H9 (cell line): ENCODE measurements at regions not wholly inside any gene's neighbourhood (a gene's known extent, or its start where the extent isn't known, plus 50 kb on each side); places are given as distances from the start of the nearest gene placed in this dataset.

Experiments
- DNase-seq: peaks from one replicate; pipeline ENCODE4 v3.0.0-alpha.2; 2017
- H2AFZ ChIP-seq: one replicate; pipeline ENCODE4 v1.6.1; 2013; ENCODE audit warnings: mild to moderate bottlenecking, low read length, control low read depth, moderate library complexity
- H2AK5ac ChIP-seq: 2 replicates; pipeline ENCODE4 v1.6.1; 2013; ENCODE audit warnings: low read length, control low read depth, mixed read lengths; ENCODE audit not compliant: insufficient read length
- H2BK120ac ChIP-seq: one replicate; pipeline ENCODE4 v1.6.1; 2013; ENCODE audit warnings: low read depth, mild to moderate bottlenecking, low read length, control low read depth, inconsistent platforms; ENCODE audit not compliant: poor library complexity, severe bottlenecking
- H2BK12ac ChIP-seq: 2 replicates; pipeline ENCODE4 v1.6.1; 2013; ENCODE audit warnings: low read length, control low read depth, mixed read lengths, low read depth; ENCODE audit not compliant: insufficient read length
- H2BK15ac ChIP-seq: 2 replicates; pipeline ENCODE4 v1.6.1; 2013; ENCODE audit warnings: low read depth, low read length, control low read depth
- H2BK20ac ChIP-seq: one replicate; pipeline ENCODE4 v1.6.1; 2013; ENCODE audit warnings: low read depth, mild to moderate bottlenecking, low read length, control low read depth, inconsistent platforms; ENCODE audit not compliant: poor library complexity, severe bottlenecking
- H2BK5ac ChIP-seq: 2 replicates; pipeline ENCODE4 v1.6.1; 2013; ENCODE audit warnings: low read length, control low read depth, mixed read lengths; ENCODE audit not compliant: insufficient read length
- H3K14ac ChIP-seq: 2 replicates; pipeline ENCODE4 v1.6.1; 2013; ENCODE audit warnings: low read length, control low read depth; ENCODE audit not compliant: insufficient read depth
- H3K18ac ChIP-seq: 2 replicates; pipeline ENCODE4 v1.6.1; 2013; ENCODE audit warnings: low read depth, mild to moderate bottlenecking, mixed read lengths, low read length, control low read depth; ENCODE audit not compliant: insufficient read length
- H3K23ac ChIP-seq: 2 replicates; pipeline ENCODE4 v1.6.1; 2013; ENCODE audit warnings: low read length, control low read depth, mixed read lengths, low read depth; ENCODE audit not compliant: insufficient read length
- H3K23me2 ChIP-seq: 2 replicates; pipeline ENCODE4 v1.6.1; 2013; ENCODE audit warnings: low read depth, mild to moderate bottlenecking, mixed read lengths, low read length, control low read depth; ENCODE audit not compliant: insufficient read length, poor library complexity, severe bottlenecking
- H3K27ac ChIP-seq: 2 replicates; pipeline ENCODE4 v1.5.1; 2013; ENCODE audit warnings: low read length, control low read depth, mixed read lengths, low read depth; ENCODE audit not compliant: insufficient read length
- H3K27me3 ChIP-seq: 2 replicates; pipeline ENCODE4 v1.6.1; 2013; ENCODE audit warnings: low read length, control low read depth, inconsistent platforms; ENCODE audit not compliant: insufficient read depth
- H3K4ac ChIP-seq: 2 replicates; pipeline ENCODE4 v1.6.1; 2013; ENCODE audit warnings: low read depth, mild to moderate bottlenecking, control low read depth, inconsistent platforms, low read length, moderate library complexity
- H3K4me1 ChIP-seq: 2 replicates; pipeline ENCODE4 v1.6.1; 2013; ENCODE audit warnings: low read length, control low read depth, inconsistent platforms; ENCODE audit not compliant: insufficient read depth
- H3K4me2 ChIP-seq: 2 replicates; pipeline ENCODE4 v1.6.1; 2013; ENCODE audit warnings: low read length, control low read depth, mixed read lengths; ENCODE audit not compliant: insufficient read length, insufficient read depth
- H3K56ac ChIP-seq: 2 replicates; pipeline ENCODE4 v1.6.1; 2013; ENCODE audit warnings: low read depth, mild to moderate bottlenecking, mixed read lengths, low read length, control low read depth; ENCODE audit not compliant: insufficient read length
- H3K79me1 ChIP-seq: 2 replicates; pipeline ENCODE4 v1.6.1; 2013; ENCODE audit warnings: low read depth, mild to moderate bottlenecking, moderate library complexity, low read length, control low read depth, inconsistent platforms; ENCODE audit not compliant: insufficient read depth, poor library complexity, severe bottlenecking
- H3K79me2 ChIP-seq: 2 replicates; pipeline ENCODE4 v1.6.1; 2013; ENCODE audit warnings: low read length, control low read depth, inconsistent platforms; ENCODE audit not compliant: insufficient read depth
- H3K9ac ChIP-seq: 2 replicates; pipeline ENCODE4 v1.6.1; 2013; ENCODE audit warnings: low read length, control low read depth, mixed read lengths; ENCODE audit not compliant: insufficient read length; ENCODE audit errors: extremely low read depth
- H3K9me3 ChIP-seq: one replicate; pipeline ENCODE4 v1.6.1; 2013; ENCODE audit warnings: low read depth, low read length, inconsistent platforms; ENCODE audit not compliant: control insufficient read depth
- H3T11ph ChIP-seq: one replicate; pipeline ENCODE4 v1.6.1; 2013; ENCODE audit warnings: mild to moderate bottlenecking, low read length, control low read depth, inconsistent platforms
- H4K20me1 ChIP-seq: one replicate; pipeline ENCODE4 v1.6.1; 2013; ENCODE audit not compliant: control insufficient read depth, insufficient read length, insufficient read depth
- H4K5ac ChIP-seq: 2 replicates; pipeline ENCODE4 v1.6.1; 2013; ENCODE audit warnings: low read depth, mild to moderate bottlenecking, mixed read lengths, low read length, control low read depth; ENCODE audit not compliant: insufficient read length
- H4K8ac ChIP-seq: replicated peaks from 2 replicates; pipeline ENCODE4 v1.6.1; 2013; ENCODE audit warnings: low read length, control low read depth, mixed read lengths, low read depth; ENCODE audit not compliant: insufficient read length
- H4K91ac ChIP-seq: 2 replicates; pipeline ENCODE4 v1.6.1; 2013; ENCODE audit warnings: low read depth, mild to moderate bottlenecking, moderate library complexity, mixed read lengths, low read length, control low read depth; ENCODE audit not compliant: insufficient read length
- H3K27ac Mint-ChIP-seq, 3 experiments: 2 replicates in 2 of 3; 3 replicates in 1 of 3; pipeline ENCODE4 v1.8.0; 2020 to 2021; ENCODE audit warnings: mixed read lengths in 3 of 3, mild to moderate bottlenecking in 1 of 3, moderate library complexity in 1 of 3
- H3K27me3 Mint-ChIP-seq: 2 replicates; pipeline ENCODE4 v1.8.0; 2021; ENCODE audit warnings: low read depth, mild to moderate bottlenecking, moderate library complexity, mixed read lengths
- H3K36me3 Mint-ChIP-seq, 3 experiments: 2 replicates in 2 of 3; 3 replicates in 1 of 3; pipeline ENCODE4 v1.8.0; 2020 to 2021; ENCODE audit warnings: low read depth in 3 of 3, mixed read lengths in 3 of 3; ENCODE audit not compliant: insufficient read depth in 1 of 3
- H3K4me1 Mint-ChIP-seq, 2 experiments: 2 replicates each; pipeline ENCODE4 v1.8.0; 2020; ENCODE audit warnings: mixed read lengths in 2 of 2
- H3K4me3 Mint-ChIP-seq, 2 experiments: 2 replicates in 1 of 2; 3 replicates in 1 of 2; pipeline ENCODE4 v1.8.0; 2020 to 2021; ENCODE audit warnings: mild to moderate bottlenecking in 2 of 2, mixed read lengths in 2 of 2, moderate library complexity in 1 of 2
- H3K9me3 Mint-ChIP-seq, 2 experiments: 2 replicates in 1 of 2; 3 replicates in 1 of 2; pipeline ENCODE4 v1.8.0; 2020; ENCODE audit warnings: mild to moderate bottlenecking in 2 of 2, mixed read lengths in 2 of 2, moderate library complexity in 1 of 2
- WGBS: extraction: QIAGEN DNeasy Blood & Tissue Kit; methylation state at CpG from one replicate; pipeline ENCODE4 v1.1.7; 2013; ENCODE audit warnings: missing lambda C conversion rate, low lambda C conversion rate, mixed read lengths; ENCODE audit not compliant: insufficient read length; ENCODE audit errors: extremely low coverage; 5-methylcytosine and 5-hydroxymethylcytosine counted together
- TF ChIP-seq, protein P1 (sequence below): fragments of 200-600 bp; sonication (generic); conservative IDR thresholded peaks from 3 replicates; pipeline ENCODE4 v1.8.0; 2021; ENCODE audit warnings: antibody characterized with exemption, mild to moderate bottlenecking

DNA sequence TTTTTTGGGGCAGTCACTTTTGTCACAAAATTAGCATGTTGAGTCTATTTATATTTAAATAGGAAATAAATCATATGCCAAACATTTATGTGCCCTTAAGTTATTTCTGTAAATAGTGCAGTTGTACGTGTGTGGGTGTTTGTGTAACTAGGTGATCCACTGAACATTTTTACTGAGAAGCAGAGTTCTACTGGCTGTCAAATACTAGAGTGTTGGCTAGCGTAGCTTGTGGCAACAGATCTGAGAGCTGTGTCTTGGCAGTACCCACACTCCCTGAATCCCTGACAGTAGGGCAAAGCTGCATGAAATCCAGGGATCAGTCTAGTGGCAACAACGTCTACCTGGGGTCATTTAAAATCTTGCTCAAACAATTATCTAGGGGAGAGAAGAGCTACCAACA, 273.1 kb upstream of the SLC8A1 start:
- H4K91ac ChIP-seq: no peak overlapping the region
- Mint-ChIP-seq H3K4me1 (no peaks in the 10 kb centered on the region), H3K27me3 (no peaks in the 10 kb centered on the region), H3K9me3 (peaks cover 2 to 3% of the 10 kb centered on the region in 2 experiments; a peak in 3 of 5 replicates), H3K27ac (peak overlapping the region in 1 of 3 experiments; percentile 22; a peak in 2 of 7 replicates), H3K4me3 (no peak overlapping the region), H3K36me3 (no peaks in the 10 kb centered on the region; a peak in 1 of 7 replicates)
- H3K79me1 ChIP-seq: no peaks in the 10 kb centered on the region
- H2BK5ac ChIP-seq: no peak overlapping the region
- no peak overlapping the region for H3K9ac ChIP-seq
- H2BK15ac ChIP-seq: 0 out of 2 replicates have a peak overlapping the region, but pooled peaks have one; percentile 89
- no peak overlapping the region for H2AFZ ChIP-seq
- no peak overlapping the region for H3K4me2 ChIP-seq
- no peak overlapping the region for H3K27ac ChIP-seq
- no peaks in the 10 kb centered on the region for H4K20me1 ChIP-seq
- H2BK12ac ChIP-seq: no peak overlapping the region
- no CpG with 5 or more reads among the region's 3 CpGs for WGBS
- H4K8ac ChIP-seq: no peak overlapping the region
- no peak overlapping the region for H3K23ac ChIP-seq
- no peaks in the 10 kb centered on the region for H3K4me1 ChIP-seq
- TF ChIP-seq, protein P1, sequence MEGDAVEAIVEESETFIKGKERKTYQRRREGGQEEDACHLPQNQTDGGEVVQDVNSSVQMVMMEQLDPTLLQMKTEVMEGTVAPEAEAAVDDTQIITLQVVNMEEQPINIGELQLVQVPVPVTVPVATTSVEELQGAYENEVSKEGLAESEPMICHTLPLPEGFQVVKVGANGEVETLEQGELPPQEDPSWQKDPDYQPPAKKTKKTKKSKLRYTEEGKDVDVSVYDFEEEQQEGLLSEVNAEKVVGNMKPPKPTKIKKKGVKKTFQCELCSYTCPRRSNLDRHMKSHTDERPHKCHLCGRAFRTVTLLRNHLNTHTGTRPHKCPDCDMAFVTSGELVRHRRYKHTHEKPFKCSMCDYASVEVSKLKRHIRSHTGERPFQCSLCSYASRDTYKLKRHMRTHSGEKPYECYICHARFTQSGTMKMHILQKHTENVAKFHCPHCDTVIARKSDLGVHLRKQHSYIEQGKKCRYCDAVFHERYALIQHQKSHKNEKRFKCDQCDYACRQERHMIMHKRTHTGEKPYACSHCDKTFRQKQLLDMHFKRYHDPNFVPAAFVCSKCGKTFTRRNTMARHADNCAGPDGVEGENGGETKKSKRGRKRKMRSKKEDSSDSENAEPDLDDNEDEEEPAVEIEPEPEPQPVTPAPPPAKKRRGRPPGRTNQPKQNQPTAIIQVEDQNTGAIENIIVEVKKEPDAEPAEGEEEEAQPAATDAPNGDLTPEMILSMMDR: no peak
- H4K5ac ChIP-seq: no peak overlapping the region
- no peak overlapping the region for H3K56ac ChIP-seq
- H2BK120ac ChIP-seq: no peak overlapping the region
- no peak for DNase-seq
- no peak overlapping the region for H2AK5ac ChIP-seq
- H3K79me2 ChIP-seq: no peaks in the 10 kb centered on the region
- no peak overlapping the region for H3T11ph ChIP-seq
- H3K4ac ChIP-seq: no peak overlapping the region
- H3K14ac ChIP-seq: no peak overlapping the region
- H3K23me2 ChIP-seq: no peaks in the 10 kb centered on the region
- no peak overlapping the region for H3K18ac ChIP-seq
- H3K9me3 ChIP-seq: no peaks in the 10 kb centered on the region
- H2BK20ac ChIP-seq: no peak overlapping the region
- H3K27me3 ChIP-seq: no peaks in the 10 kb centered on the region
